ENCODE measurements at regions not wholly inside any gene's neighbourhood (a gene's known extent, or its start where the extent isn't known, plus 50 kb on each side); places are given as distances from the start of the nearest gene placed in this dataset.

DNA sequence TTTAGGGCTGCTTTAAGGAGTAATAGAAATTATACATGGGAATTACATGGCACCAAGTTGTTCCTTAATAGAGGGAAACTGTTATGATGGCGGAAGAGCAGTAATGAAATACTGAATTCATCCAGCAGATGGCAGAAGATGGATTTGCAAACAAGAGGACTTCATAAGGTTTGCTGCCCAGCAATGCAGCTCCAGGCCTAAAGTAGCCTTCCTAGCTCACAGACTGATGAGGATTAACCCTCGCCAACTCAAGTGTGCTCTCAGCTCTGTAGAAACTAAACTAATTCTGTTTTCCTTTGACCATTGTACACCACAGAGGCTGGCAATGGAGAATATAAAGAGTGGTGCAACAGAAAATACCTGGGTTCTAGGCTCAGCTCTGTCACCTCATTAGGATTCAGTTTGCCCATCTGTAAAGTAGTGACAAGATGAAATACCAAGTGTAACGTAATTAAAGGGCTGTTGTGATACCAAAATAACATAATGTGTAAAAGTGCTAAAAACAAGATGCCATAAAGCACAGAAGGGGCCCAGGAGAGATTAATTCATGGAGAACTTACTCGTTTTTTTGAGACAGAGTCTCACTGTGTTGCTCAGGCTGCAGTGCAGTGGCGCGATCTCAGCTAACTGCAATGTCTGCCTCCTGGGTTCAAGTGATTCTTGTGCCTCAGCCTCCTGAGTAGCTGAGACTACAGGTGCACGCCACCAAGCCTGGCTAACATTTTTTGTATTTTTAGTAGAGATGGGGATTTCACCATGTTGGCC is 102.4 kb upstream of the SERBP1 start:
- TF ChIP-seq TAF1 (IDR thresholded peaks at IDR 0.05; ENCODE audit: borderline replicate concordance, low read depth, low read length): no peak
- no peak for TF ChIP-seq POLR2A (IDR thresholded peaks at IDR 0.05; ENCODE audit: low read depth, low read length)

Data from GM12892 (cell line).